Naive thymus-derived CD8-positive, alpha-beta T cell (primary cell): ENCODE measurements at regions not wholly inside any gene's neighbourhood (a gene's known extent, or its start where the extent isn't known, plus 50 kb on each side); places are given as distances from the start of the nearest gene placed in this dataset.

ENCODE experiments used
- ATAC-seq, 2 donors: fragments of 150-1000 bp; cut with Tn5 transposase in 1 of 2; sonication (Bioruptor Pico), chemical (Tn5 transposase) in 1 of 2; 1 replicate in 1 of 2; 2 replicates in 1 of 2; pipeline ENCODE4 v1.10.0; 2021; ENCODE audit warnings: mild to moderate bottlenecking in 2 of 2, moderate library complexity in 2 of 2
- POLR2A ChIA-PET: fragments of 350-600 bp; sonication (Branson Sonifier 250); formaldehyde crosslinking; loops from one replicate; lab custom pipeline; 2021; ENCODE audit warnings: antibody characterized with exemption; lab: Charles Lee
- DNase-seq, 10 donors: peaks; one replicate each; pipeline versions ENCODE4 v3.0.0 to v3.0.0-alpha.2; 2020 to 2022
- H3K27ac Mint-ChIP-seq, 10 donors: one replicate each; pipeline ENCODE4 v1.8.0; 2020 to 2022; ENCODE audit warnings: mild to moderate bottlenecking in 10 of 10, mixed read lengths in 10 of 10, moderate library complexity in 4 of 10, inconsistent platforms in 1 of 10
- H3K27me3 Mint-ChIP-seq, 5 donors: one replicate each; pipeline ENCODE4 v1.8.0; 2021 to 2022; ENCODE audit warnings: mixed read lengths in 5 of 5
- H3K36me3 Mint-ChIP-seq, 3 donors: one replicate each; pipeline ENCODE4 v1.8.0; 2020 to 2022; ENCODE audit warnings: mixed read lengths in 3 of 3, mild to moderate bottlenecking in 2 of 3, inconsistent platforms in 1 of 3
- H3K4me1 Mint-ChIP-seq, 4 donors: one replicate each; pipeline ENCODE4 v1.8.0; 2021 to 2022; ENCODE audit warnings: mixed read lengths in 4 of 4
- H3K4me3 Mint-ChIP-seq, 10 donors: one replicate each; pipeline ENCODE4 v1.8.0; 2020 to 2022; ENCODE audit warnings: mild to moderate bottlenecking in 10 of 10, mixed read lengths in 10 of 10, moderate library complexity in 6 of 10, inconsistent platforms in 1 of 10
- H3K9me3 Mint-ChIP-seq, 9 donors: one replicate each; pipeline ENCODE4 v1.8.0; 2020 to 2022; ENCODE audit warnings: mixed read lengths in 9 of 9, mild to moderate bottlenecking in 3 of 9, inconsistent platforms in 1 of 9, moderate library complexity in 1 of 9

GRCh38 chr14:97642631-97643030, 845.4 kb downstream of the VRK1 start:
- Mint-ChIP-seq H3K27ac (peak overlapping the region in 4 of 10 donors; percentile 69 to 88 (median 82)), H3K4me3 (peak overlapping the region in 3 of 10 donors; percentile 3 to 68 (median 49)), H3K27me3 (no peaks in the 10 kb centered on the region), H3K4me1 (peaks cover 25 to 47% (median 43%) of the 10 kb centered on the region in 4 donors), H3K9me3 (peaks cover 0 to 3% (median 0%) of the 10 kb centered on the region in 9 donors), H3K36me3 (peaks cover 0 to 4% (median 0%) of the 10 kb centered on the region in 3 donors)
- POLR2A ChIA-PET, result interaction anchor here (0.7 kb wide), 1 partner anchor 53 kb away, joined by 4 read pairs; no protein-coding TSS in a partner anchor
- ATAC-seq (no peak), DNase-seq (no peak)

GRCh38 chr14:97644365-97644764, 847.2 kb downstream of the VRK1 start:
- H3K9me3 Mint-ChIP-seq, result peaks cover 0 to 3% (median 0%) of the 10 kb centered on the region in 9 donors
- DNase-seq, result no peak
- ATAC-seq, result no peak
- POLR2A ChIA-PET, result interaction anchor here (0.6 kb wide), 1 partner anchor 1625 kb away, joined by 9 read pairs; no protein-coding TSS in a partner anchor
- H3K27me3 Mint-ChIP-seq, result no peaks in the 10 kb centered on the region
- peaks cover 0 to 4% (median 0%) of the 10 kb centered on the region in 3 donors for H3K36me3 Mint-ChIP-seq
- H3K4me3 Mint-ChIP-seq, result no peak overlapping the region
- H3K4me1 Mint-ChIP-seq, result peaks cover 11 to 32% (median 26%) of the 10 kb centered on the region in 4 donors
- H3K27ac Mint-ChIP-seq, result peak overlapping the region in 1 of 10 donors; percentile 64

- H3K27ac Mint-ChIP-seq, result no peak overlapping the region
- H3K36me3 Mint-ChIP-seq, result no peaks in the 10 kb centered on the region
- H3K4me1 Mint-ChIP-seq, result no peaks in the 10 kb centered on the region
- no peaks in the 10 kb centered on the region for H3K27me3 Mint-ChIP-seq
- ATAC-seq (no peak), DNase-seq (no peak)
- POLR2A ChIA-PET, result no interaction called here
- no peaks in the 10 kb centered on the region for H3K9me3 Mint-ChIP-seq
- no peak overlapping the region for H3K4me3 Mint-ChIP-seq
Observed at GRCh38 chr14:97649752-97650151, 852.6 kb downstream of the VRK1 start.

- DNase-seq (peak in 4 of 10 donors; percentile 1 to 40 (median 22)), ATAC-seq (peak; percentile 82 to 86)
- Mint-ChIP-seq H3K27me3 (no peaks in the 10 kb centered on the region), H3K36me3 (no peaks in the 10 kb centered on the region), H3K27ac (peak overlapping the region in 7 of 10 donors; percentile 1 to 79 (median 70)), H3K4me3 (no peak overlapping the region), H3K4me1 (peaks cover 10 to 18% (median 11%) of the 10 kb centered on the region in 4 donors), H3K9me3 (no peaks in the 10 kb centered on the region)
- POLR2A ChIA-PET, result no interaction called here
Observed at GRCh38 chr14:97655169-97655948, 858.2 kb downstream of the VRK1 start.

GRCh38 chr14:97657609-97658008, 860.4 kb downstream of the VRK1 start:
- no peak overlapping the region for H3K27ac Mint-ChIP-seq

GRCh38 chr14:97687944-97688630, 890.9 kb downstream of the VRK1 start:
- POLR2A ChIA-PET, result no interaction called here
- Mint-ChIP-seq H3K9me3 (peaks cover 0 to 8% (median 0%) of the 10 kb centered on the region in 9 donors), H3K4me1 (peaks cover 13 to 35% (median 26%) of the 10 kb centered on the region in 4 donors), H3K36me3 (no peaks in the 10 kb centered on the region), H3K27me3 (no peaks in the 10 kb centered on the region), H3K27ac (no peak overlapping the region), H3K4me3 (no peak overlapping the region)
- no peak for ATAC-seq
- no peak for DNase-seq

More at GRCh38 chr14:97657609-97658008, 860.4 kb downstream of the VRK1 start:
- POLR2A ChIA-PET, result no interaction called here
- Mint-ChIP-seq H3K4me1 (peaks cover 10 to 18% (median 15%) of the 10 kb centered on the region in 4 donors), H3K27me3 (no peaks in the 10 kb centered on the region), H3K36me3 (no peaks in the 10 kb centered on the region), H3K4me3 (no peak overlapping the region), H3K9me3 (no peaks in the 10 kb centered on the region)
- ATAC-seq (no peak), DNase-seq (no peak)

GRCh38 chr14:97688631-97689336, 891.6 kb downstream of the VRK1 start:
- no peak for DNase-seq
- no peak overlapping the region for H3K27ac Mint-ChIP-seq
- peaks cover 13 to 36% (median 28%) of the 10 kb centered on the region in 4 donors for H3K4me1 Mint-ChIP-seq

GRCh38 chr14:97692084-97692483, 894.9 kb downstream of the VRK1 start:
- peaks cover 0 to 2% (median 0%) of the 10 kb centered on the region in 9 donors for H3K9me3 Mint-ChIP-seq
- H3K4me3 Mint-ChIP-seq, result no peak overlapping the region
- DNase-seq, result no peak
- H3K27me3 Mint-ChIP-seq, result no peaks in the 10 kb centered on the region
- peaks cover 4 to 28% (median 17%) of the 10 kb centered on the region in 4 donors for H3K4me1 Mint-ChIP-seq
- H3K27ac Mint-ChIP-seq, result no peak overlapping the region
- no peaks in the 10 kb centered on the region for H3K36me3 Mint-ChIP-seq
- ATAC-seq, result no peak
- POLR2A ChIA-PET, result interaction anchor here (0.8 kb wide), 1 partner anchor 41 kb away, joined by 3 read pairs; no protein-coding TSS in a partner anchor

More at GRCh38 chr14:97688631-97689336, 891.6 kb downstream of the VRK1 start:
- ATAC-seq, result no peak
- Mint-ChIP-seq H3K4me3 (no peak overlapping the region), H3K36me3 (no peaks in the 10 kb centered on the region), H3K27me3 (no peaks in the 10 kb centered on the region), H3K9me3 (peaks cover 0 to 8% (median 0%) of the 10 kb centered on the region in 9 donors)
- POLR2A ChIA-PET, result no interaction called here

- no peak for ATAC-seq
- POLR2A ChIA-PET, result interaction anchor here (0.6 to 1.0 kb wide), 2 partner anchors 9 to 53 kb away, joined by 3 to 4 read pairs; no protein-coding TSS in a partner anchor
- Mint-ChIP-seq H3K9me3 (peaks cover 0 to 7% (median 0%) of the 10 kb centered on the region in 9 donors), H3K36me3 (peaks cover 0 to 4% (median 2%) of the 10 kb centered on the region in 3 donors), H3K4me1 (peaks cover 23 to 53% (median 37%) of the 10 kb centered on the region in 4 donors), H3K27me3 (no peaks in the 10 kb centered on the region), H3K4me3 (no peak overlapping the region), H3K27ac (peak overlapping the region in 2 of 10 donors; percentile 2 to 39)
- no peak for DNase-seq
Observed at GRCh38 chr14:97695456-97695981, 898.3 kb downstream of the VRK1 start.

GRCh38 chr14:97697772-97698171, 900.6 kb downstream of the VRK1 start:
- Mint-ChIP-seq H3K4me3 (peak overlapping the region in 8 of 10 donors; percentile 26 to 65 (median 45)), H3K4me1 (peaks cover 24 to 57% (median 40%) of the 10 kb centered on the region in 4 donors), H3K27me3 (no peaks in the 10 kb centered on the region)

GRCh38 chr14:97699026-97699425, 901.8 kb downstream of the VRK1 start:
- Mint-ChIP-seq H3K27ac (peak overlapping the region in 6 of 10 donors; percentile 7 to 74 (median 44)), H3K4me1 (peaks cover 30 to 66% (median 49%) of the 10 kb centered on the region in 4 donors), H3K4me3 (no peak overlapping the region), H3K9me3 (peaks cover 0 to 12% (median 2%) of the 10 kb centered on the region in 9 donors), H3K27me3 (no peaks in the 10 kb centered on the region), H3K36me3 (peaks cover 0 to 7% (median 2%) of the 10 kb centered on the region in 3 donors)
- ATAC-seq, result no peak
- no peak for DNase-seq
- POLR2A ChIA-PET, result interaction anchor here (1.4 kb wide), 1 partner anchor 96 kb away, joined by 3 read pairs; no protein-coding TSS in a partner anchor

More at GRCh38 chr14:97697772-97698171, 900.6 kb downstream of the VRK1 start:
- Mint-ChIP-seq H3K9me3 (peaks cover 0 to 7% (median 0%) of the 10 kb centered on the region in 9 donors), H3K27ac (peak overlapping the region in 9 of 10 donors; percentile 42 to 88 (median 61)), H3K36me3 (peaks cover 0 to 4% (median 2%) of the 10 kb centered on the region in 3 donors)
- POLR2A ChIA-PET, result no interaction called here
- ATAC-seq, result peak; percentile 68 to 95
- peak in 3 of 10 donors; percentile 21 to 36 (median 32) for DNase-seq
